ENCODE measurements at regions not wholly inside any gene's neighbourhood (a gene's known extent, or its start where the extent isn't known, plus 50 kb on each side); places are given as distances from the start of the nearest gene placed in this dataset.

DNA sequence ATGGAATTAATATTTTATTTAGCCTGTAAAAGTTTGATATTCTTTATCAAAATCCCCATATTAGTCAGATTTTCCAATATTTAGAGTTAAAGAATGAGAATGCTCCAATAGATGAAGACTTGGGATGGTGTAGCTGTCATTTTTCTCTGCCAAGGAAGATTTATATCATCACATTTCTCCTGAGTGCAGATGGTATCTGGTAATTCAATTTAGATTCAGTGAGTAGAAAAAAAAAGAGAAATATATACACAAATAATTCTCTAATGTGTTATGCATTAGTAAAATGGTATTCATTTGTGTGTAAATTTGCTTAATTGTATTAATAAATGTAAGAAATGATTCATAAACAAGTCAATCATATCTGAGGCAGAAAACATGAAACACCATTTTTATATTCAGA is 1508.7 kb upstream of the PCDH20 start:
- Histone ChIP-seq H3K36me3 (replicated peaks in 1 of 2; ENCODE audit: control insufficient read depth in 1 of 2, insufficient read depth in 2 of 2, low read length in 2 of 2) (no peaks in the 10 kb centered on the region), H3K27me3 (ENCODE audit: control insufficient read depth in 1 of 2, insufficient read depth in 2 of 2, low read length in 2 of 2) (no peaks in the 10 kb centered on the region; a peak in 1 of 5 replicates), H4K20me1 (ENCODE audit: insufficient read depth, low read length) (no peaks in the 10 kb centered on the region), H3K27ac (ENCODE audit: extremely low read length, insufficient read depth, low read length) (no peak overlapping the region), H3K4me3 (replicated peaks in 1 of 3; ENCODE audit: insufficient read depth in 1 of 3, low read depth in 2 of 3, low read length in 3 of 3) (no peak overlapping the region), H2AFZ (ENCODE audit: low read length) (no peak overlapping the region), H3K9ac (ENCODE audit: insufficient read depth, low read depth, low read length) (no peak overlapping the region), H3K4me1 (ENCODE audit: insufficient read depth, low read length) (no peaks in the 10 kb centered on the region), H3K9me3 (ENCODE audit: low read length) (no peaks in the 10 kb centered on the region), H3K4me2 (ENCODE audit: low read depth, low read length) (no peak overlapping the region), H3K79me2 (ENCODE audit: insufficient read depth, low read length) (no peaks in the 10 kb centered on the region)
- no peak for FAIRE-seq
- intact Hi-C loops (cut with micrococcal nuclease; ENCODE audit: unreplicated experiment) = no loop called here
- in situ Hi-C loops (cut with HindIII; ENCODE audit: extremely low pct_ligation_motif_present, low pct_unique_long_range_greater_than_20kb) = no loop called here
- DNase-seq (ENCODE audit: low spot score) = no peak
- ATAC-seq = no peak
- no TSS peak for BruUV-seq (replicated peaks)
- TF ChIP-seq DDIT3 (CRISPR knock-in tag; IDR thresholded peaks at IDR 0.05) (no peak), ZNF225 (CRISPR knock-in tag; IDR thresholded peaks at IDR 0.05) (no peak), HDAC2 (CRISPR knock-in tag; IDR thresholded peaks at IDR 0.05) (no peak), FOSL1 (CRISPR knock-in tag; IDR thresholded peaks at IDR 0.05; ENCODE audit: borderline replicate concordance) (no peak), ZNF768 (CRISPR knock-in tag; IDR thresholded peaks at IDR 0.05) (no peak), ZNF891 (CRISPR knock-in tag; IDR thresholded peaks at IDR 0.05) (no peak), NFYC (CRISPR knock-in tag; IDR thresholded peaks at IDR 0.05) (no peak), JUN (CRISPR knock-in tag; IDR thresholded peaks at IDR 0.05) (no peak)
- CTCF ChIA-PET (ENCODE audit: low intra/inter-chr PET ratio, low total read pairs) = no interaction called here
- POLR2A ChIA-PET = no interaction called here

DNA sequence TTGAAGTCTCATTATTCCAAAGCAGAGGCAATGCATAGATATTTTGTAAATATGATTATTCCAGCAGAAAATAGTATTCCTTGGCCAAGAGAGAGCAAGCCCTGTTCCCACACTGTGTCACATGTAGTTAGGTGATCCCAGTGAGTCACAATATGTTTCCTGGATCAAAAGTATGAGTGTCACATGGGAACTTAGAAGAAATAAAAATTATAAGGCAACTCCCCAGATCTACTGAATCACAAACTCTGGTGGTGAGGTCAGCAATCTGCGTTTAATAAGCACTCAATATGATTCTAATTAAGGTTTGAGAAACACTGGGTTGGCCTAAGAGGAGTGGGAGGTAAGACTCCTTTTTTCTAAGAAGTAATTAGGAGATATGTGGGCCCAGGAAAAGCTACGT is 1504.5 kb upstream of the PCDH20 start:
- no peaks in the 10 kb centered on the region for H3K36me3 ChIP-seq (replicated peaks in 1 of 2; ENCODE audit: control insufficient read depth in 1 of 2, insufficient read depth in 2 of 2, low read length in 2 of 2)
- H4K20me1 ChIP-seq (ENCODE audit: insufficient read depth, low read length) = no peaks in the 10 kb centered on the region
- DNase-seq (ENCODE audit: low spot score) (no peak), FAIRE-seq (no peak), ATAC-seq (no peak)
- H2AFZ ChIP-seq (ENCODE audit: low read length) = no peak overlapping the region
- whole genome bisulfite sequencing (ENCODE audit: low lambda C conversion rate) = 3% methylated on average over 2 of the region's 2 CpGs
- no peaks in the 10 kb centered on the region for H3K79me2 ChIP-seq (ENCODE audit: insufficient read depth, low read length)
- H3K4me2 ChIP-seq (ENCODE audit: low read depth, low read length) = no peak overlapping the region
- no TSS peak for BruUV-seq (replicated peaks)
- H3K9ac ChIP-seq (ENCODE audit: insufficient read depth, low read depth, low read length) = no peak overlapping the region
- H3K27me3 ChIP-seq (ENCODE audit: control insufficient read depth in 1 of 2, insufficient read depth in 2 of 2, low read length in 2 of 2) = no peaks in the 10 kb centered on the region
- in situ Hi-C loops (cut with HindIII; ENCODE audit: extremely low pct_ligation_motif_present, low pct_unique_long_range_greater_than_20kb) = no loop called here
- intact Hi-C loops (cut with micrococcal nuclease; ENCODE audit: unreplicated experiment) = no loop called here
- no peaks in the 10 kb centered on the region for H3K4me1 ChIP-seq (ENCODE audit: insufficient read depth, low read length)
- POLR2A ChIA-PET = no interaction called here
- H3K27ac ChIP-seq (ENCODE audit: extremely low read length, insufficient read depth, low read length) = no peak overlapping the region
- H3K4me3 ChIP-seq (replicated peaks in 1 of 3; ENCODE audit: insufficient read depth in 1 of 3, low read depth in 2 of 3, low read length in 3 of 3) = no peak overlapping the region
- H3K9me3 ChIP-seq (ENCODE audit: low read length) = no peaks in the 10 kb centered on the region
- CTCF ChIA-PET (ENCODE audit: low intra/inter-chr PET ratio, low total read pairs) = no interaction called here
- TF ChIP-seq NFAT5 (CRISPR knock-in tag; IDR thresholded peaks at IDR 0.05) (no peak), AGO2 (optimal IDR thresholded peaks at IDR 0.05; ENCODE audit: low read depth, low read length) (no peak), HOMEZ (CRISPR knock-in tag; IDR thresholded peaks at IDR 0.05; ENCODE audit: low read depth) (no peak), MIXL1 (CRISPR knock-in tag; IDR thresholded peaks at IDR 0.05) (no peak)
- TF ChIP-seq, protein P1, sequence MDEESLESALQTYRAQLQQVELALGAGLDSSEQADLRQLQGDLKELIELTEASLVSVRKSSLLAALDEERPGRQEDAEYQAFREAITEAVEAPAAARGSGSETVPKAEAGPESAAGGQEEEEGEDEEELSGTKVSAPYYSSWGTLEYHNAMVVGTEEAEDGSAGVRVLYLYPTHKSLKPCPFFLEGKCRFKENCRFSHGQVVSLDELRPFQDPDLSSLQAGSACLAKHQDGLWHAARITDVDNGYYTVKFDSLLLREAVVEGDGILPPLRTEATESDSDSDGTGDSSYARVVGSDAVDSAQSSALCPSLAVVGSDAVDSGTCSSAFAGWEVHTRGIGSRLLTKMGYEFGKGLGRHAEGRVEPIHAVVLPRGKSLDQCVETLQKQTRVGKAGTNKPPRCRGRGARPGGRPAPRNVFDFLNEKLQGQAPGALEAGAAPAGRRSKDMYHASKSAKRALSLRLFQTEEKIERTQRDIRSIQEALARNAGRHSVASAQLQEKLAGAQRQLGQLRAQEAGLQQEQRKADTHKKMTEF (CRISPR knock-in tag; IDR thresholded peaks at IDR 0.05) = no peak
